ENCODE measurements at regions not wholly inside any gene's neighbourhood (a gene's known extent, or its start where the extent isn't known, plus 50 kb on each side); places are given as distances from the start of the nearest gene placed in this dataset.

DNA sequence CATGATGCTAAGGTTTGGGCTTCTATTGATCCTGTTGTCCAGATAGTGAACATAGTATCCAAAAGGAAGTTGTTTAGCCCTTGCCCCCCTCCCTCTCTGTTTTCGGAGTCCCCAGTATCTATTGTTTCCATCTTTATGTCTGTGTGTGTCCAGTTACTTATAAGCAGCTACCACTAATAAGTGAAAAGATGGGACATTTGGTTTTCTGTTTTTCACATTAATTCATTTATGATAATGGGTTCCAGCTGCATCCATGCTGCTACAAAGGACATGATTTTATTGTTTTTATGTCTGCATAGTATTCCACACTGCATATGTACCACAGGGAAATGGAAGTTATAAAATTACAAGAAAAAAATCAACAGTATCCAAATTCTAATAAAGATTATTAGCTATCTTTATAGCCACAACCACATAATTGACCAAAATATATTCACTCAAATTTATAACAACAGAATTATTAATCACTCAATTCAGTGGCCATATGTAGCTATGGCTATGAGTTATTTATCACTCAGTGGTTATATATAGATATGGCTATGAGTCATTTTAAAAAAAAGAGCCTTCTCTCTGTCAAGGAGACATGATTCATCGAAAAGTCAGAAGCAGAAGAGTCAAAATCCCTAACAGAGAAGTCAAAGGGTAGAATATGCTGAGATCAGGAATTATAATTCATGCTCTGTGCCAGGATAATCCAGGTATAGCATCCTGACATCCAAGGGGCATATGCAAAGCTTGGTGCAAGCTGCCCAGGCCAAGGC, 367.5 kb downstream of the DEPDC1B start:
- TF ChIP-seq, protein P1, sequence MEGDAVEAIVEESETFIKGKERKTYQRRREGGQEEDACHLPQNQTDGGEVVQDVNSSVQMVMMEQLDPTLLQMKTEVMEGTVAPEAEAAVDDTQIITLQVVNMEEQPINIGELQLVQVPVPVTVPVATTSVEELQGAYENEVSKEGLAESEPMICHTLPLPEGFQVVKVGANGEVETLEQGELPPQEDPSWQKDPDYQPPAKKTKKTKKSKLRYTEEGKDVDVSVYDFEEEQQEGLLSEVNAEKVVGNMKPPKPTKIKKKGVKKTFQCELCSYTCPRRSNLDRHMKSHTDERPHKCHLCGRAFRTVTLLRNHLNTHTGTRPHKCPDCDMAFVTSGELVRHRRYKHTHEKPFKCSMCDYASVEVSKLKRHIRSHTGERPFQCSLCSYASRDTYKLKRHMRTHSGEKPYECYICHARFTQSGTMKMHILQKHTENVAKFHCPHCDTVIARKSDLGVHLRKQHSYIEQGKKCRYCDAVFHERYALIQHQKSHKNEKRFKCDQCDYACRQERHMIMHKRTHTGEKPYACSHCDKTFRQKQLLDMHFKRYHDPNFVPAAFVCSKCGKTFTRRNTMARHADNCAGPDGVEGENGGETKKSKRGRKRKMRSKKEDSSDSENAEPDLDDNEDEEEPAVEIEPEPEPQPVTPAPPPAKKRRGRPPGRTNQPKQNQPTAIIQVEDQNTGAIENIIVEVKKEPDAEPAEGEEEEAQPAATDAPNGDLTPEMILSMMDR (conservative IDR thresholded peaks at IDR 0.05) = no peak
- TF ChIP-seq EZH2 (IDR thresholded peaks at IDR 0.05; ENCODE audit: low read depth) = no peak
